ENCODE measurements at regions not wholly inside any gene's neighbourhood (a gene's known extent, or its start where the extent isn't known, plus 50 kb on each side); places are given as distances from the start of the nearest gene placed in this dataset.

DNA sequence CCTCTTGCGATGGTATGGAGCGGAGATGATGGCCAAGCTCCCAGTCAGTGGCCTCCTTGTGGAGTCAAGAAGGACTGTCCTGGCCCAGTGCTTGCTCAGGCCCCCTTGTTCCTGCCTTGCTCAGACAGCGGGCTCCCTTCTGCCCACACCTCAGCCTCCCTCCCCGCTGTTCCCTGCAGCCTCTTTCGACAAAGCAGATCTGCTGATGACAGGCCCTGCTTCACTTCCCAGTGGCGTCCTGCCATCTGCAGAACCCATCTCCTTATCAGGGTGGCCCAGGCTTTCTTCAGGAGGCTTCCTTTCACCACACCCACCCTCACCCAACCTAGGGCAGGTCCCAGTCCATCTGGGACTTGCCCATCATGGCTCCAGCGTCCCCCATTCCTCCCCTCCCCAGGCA is 80.0 kb downstream of the CLDN34 start:
- DNase-seq (ENCODE audit: low read depth in 2 of 2), result no peak

DNA sequence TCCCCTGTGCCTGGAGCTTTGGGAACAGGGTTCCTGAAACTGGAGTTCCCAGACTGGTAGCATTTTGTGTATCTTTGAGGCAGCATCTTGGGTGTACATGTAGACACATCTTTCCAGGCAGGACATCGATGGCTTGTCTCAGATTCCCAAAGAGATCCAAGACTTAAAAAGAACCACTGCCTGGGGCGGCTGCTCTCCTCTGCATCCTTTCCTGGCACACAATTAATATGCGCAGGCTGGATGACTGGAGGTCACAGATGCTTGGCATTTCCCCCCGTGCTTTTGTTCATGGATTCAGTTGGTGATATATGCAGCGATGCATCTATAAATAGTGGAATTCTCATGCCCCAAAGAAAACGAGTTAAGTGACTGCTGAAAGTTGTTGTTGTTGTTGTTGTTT is 80.5 kb downstream of the CLDN34 start:
- DNase-seq (ENCODE audit: low read depth in 2 of 2), result peak in 1 of 2 donors; percentile 31

DNA sequence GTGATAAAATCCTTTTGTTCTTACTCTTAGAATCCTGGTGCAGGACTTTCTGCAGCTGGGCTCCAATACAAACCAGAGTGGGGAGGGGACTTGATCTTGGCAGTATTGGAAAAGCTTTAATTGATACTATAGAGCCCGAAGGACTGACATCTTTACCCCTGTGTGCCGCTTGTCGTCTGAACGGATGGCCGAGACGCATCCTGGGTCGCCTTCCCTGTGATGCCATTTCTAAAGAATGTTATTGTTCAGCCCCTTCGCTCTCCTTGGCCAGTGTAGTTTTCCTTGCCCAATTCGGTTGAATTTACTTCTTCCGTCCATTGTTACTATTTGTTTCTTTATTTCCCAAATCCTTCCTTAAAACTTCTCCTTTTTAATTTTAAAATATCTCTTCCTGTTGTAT is 80.9 kb downstream of the CLDN34 start:
- DNase-seq (ENCODE audit: low read depth in 2 of 2), result peak in 1 of 2 donors; percentile 54

- DNase-seq (ENCODE audit: low read depth in 2 of 2), result no peak
Observed at GRCh38 chrX:10048707-10049106, 81.5 kb downstream of the CLDN34 start.

DNA sequence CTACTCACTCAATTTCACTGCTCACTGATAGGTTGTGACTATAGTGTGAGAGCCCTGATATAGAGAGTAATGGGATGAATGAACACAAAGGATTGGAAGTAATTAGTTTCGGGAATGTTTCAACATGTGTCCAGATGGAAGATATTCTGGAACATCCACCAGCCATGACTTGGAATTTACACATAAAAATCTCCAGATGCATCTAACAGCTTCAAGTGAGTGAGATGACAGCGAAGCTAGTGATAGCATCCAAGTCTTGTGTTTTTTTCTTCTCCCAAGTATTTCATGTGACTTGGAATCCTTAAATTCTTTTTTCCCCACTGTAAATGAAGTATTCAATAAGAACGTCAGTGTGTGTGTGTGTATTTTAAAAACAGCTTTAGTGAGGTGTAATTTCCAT is 82.1 kb downstream of the CLDN34 start:
- DNase-seq (ENCODE audit: low read depth in 2 of 2), result no peak

DNA sequence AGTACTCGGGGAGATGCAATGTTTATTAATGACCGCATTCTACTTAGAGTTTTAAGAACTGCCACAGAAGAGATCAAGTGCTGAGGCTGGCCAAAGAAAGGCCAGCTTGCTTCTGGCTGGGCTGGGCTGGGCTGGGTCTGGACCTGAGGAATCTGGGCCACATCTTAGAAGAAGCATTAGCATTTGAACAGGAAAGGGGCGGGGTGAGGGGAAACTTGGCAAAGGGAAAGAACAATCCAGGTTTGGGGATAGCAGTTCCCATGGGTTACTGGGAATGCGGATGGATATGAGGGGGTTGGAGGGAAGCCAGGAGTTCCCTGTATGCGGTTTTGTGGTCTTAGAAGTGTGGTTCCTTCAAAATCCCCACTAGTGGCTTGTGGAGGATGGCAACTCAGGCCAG is 83.3 kb downstream of the CLDN34 start:
- peak in 1 of 2 donors; percentile 74 for DNase-seq (ENCODE audit: low read depth in 2 of 2)

GRCh38 chrX:10051866-10052480 is 84.8 kb downstream of the CLDN34 start:
- DNase-seq (ENCODE audit: low read depth in 2 of 2), result no peak

- peak in 1 of 2 donors; percentile 25 for DNase-seq (ENCODE audit: low read depth in 2 of 2)
Observed at GRCh38 chrX:10052906-10053625, 85.9 kb downstream of the CLDN34 start.

DNA sequence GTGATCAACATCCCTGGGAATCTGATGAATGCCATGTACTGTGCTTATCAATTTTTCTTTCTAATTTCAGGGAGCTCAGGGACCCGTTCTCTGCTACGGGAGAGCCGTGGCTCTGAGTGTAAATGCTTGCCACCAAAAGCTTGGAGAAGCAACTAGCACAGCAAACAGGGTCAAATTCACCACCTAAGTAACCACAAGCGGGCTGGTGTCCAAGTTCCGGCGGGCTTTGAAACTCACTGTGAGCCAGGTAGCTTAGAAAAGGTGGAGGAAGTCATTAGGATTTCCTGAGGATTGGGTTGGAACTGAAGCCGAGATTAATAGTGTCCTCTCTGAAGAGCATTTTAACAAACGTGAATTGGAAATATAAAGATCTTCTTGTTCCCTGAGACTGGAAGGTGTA is 87.2 kb downstream of the CLDN34 start:
- no peak for DNase-seq (ENCODE audit: low read depth in 2 of 2)

- no peak for DNase-seq (ENCODE audit: low read depth in 2 of 2)
Observed at GRCh38 chrX:10055430-10055829, 88.3 kb downstream of the CLDN34 start.

DNA sequence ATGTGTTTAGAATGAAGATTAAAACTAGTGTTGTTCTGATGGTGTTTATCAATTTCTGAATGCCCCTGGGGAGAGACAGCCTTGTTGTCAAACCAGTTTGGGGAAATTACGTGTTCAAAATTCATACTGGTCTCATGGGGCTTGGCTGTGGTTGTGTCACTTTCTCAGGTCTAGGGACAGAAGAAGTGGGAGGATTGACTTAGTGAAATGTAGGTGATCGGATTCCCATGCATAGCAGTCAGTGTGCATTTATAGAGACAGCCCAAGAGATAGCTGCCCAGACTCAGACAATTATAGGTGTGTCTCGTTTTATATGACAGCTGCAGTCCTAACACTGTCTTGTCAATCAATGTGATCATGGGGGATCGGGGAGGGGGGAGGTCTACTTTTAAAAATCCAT is 94.4 kb upstream of the CLCN4 start:
- no peak for DNase-seq (ENCODE audit: low read depth in 2 of 2)

DNA sequence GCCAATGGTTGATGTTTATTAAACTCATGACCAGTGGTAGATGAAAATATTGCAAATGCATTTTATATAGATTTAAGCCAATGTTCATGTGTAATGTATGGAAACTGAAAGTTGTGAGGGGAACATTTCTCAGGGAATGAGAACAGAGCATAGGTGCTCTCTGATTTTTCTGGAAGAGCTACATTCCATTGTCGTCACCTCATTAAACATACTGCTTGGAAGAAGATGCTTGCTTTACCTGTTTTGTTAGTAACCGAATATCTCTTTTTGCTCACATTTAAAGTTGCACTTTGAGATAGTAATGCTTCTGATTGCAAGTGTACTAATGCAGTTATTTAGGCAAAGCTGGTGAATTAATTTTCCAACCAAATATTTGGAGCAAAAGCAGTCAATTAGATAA is 93.8 kb upstream of the CLCN4 start:
- no peak for DNase-seq (ENCODE audit: low read depth in 2 of 2)

DNA sequence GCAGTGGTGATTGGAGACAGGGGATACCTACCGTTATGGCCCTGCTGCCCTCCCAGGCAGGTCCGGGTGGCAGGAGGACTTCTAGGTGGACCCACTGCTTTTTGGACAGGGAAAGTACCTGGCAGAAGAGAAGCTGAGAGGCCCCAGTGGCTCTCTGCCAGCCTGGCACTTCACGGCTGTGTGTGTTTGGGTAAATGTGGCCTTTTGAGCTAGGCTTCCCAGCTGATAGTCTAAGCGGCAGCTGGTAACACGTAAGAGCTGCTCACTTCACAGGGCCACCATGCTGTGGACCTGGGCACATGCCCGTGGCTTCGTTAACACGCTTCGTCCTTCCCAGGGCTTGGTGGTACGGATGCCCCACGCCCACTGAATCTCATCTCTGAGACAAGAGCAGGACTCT is 92.0 kb upstream of the CLCN4 start:
- DNase-seq (ENCODE audit: low read depth in 2 of 2), result no peak

GRCh38 chrX:10070714-10071436 is 85.9 kb upstream of the CLCN4 start:
- no peak for DNase-seq (ENCODE audit: low read depth in 2 of 2)

GRCh38 chrX:10071451-10072144 is 85.2 kb upstream of the CLCN4 start:
- peak in 1 of 2 donors; percentile 62 for DNase-seq (ENCODE audit: low read depth in 2 of 2)

GRCh38 chrX:10072786-10073568 is 83.8 kb upstream of the CLCN4 start:
- no peak for DNase-seq (ENCODE audit: low read depth in 2 of 2)

- no peak for DNase-seq (ENCODE audit: low read depth in 2 of 2)
Observed at GRCh38 chrX:10073671-10074070, 83.1 kb upstream of the CLCN4 start.

DNA sequence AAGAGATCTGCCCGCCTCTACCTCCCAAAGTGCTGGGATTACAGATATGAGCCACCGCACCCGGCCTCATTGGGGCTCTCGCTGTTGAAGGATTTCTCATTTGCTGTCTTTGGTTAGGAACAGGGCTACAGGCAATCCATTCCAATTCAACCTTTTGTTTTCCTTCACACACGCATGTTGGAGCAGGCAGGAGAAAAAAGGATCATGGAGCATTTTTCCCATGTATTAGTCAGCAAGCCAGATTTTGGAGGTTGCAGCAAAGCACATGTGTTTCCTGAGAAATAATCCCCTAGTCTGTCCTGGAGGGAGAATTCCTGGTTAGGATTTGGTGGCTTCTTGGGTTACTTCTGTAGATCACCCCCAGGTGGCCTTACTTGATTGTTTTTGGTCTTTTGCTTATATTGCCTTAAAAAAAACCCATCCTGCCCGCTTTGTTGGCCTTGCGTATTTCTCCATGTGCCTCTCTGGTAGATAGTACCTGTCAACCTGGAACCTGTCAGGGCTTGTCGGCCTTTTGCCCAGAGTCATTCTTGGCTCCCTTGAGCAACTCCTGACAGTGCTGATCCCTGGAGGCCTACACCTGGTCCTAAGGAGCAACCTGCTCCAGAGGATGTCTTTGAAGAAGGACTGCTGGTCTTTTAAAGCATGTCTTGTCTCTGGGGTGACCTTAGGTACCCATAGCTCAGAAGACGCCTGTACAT is 82.4 kb upstream of the CLCN4 start:
- DNase-seq (ENCODE audit: low read depth in 2 of 2), result no peak

- DNase-seq (ENCODE audit: low read depth in 2 of 2), result no peak
Observed at GRCh38 chrX:10076765-10077164, 80.0 kb upstream of the CLCN4 start.

GRCh38 chrX:10077425-10078188 is 79.2 kb upstream of the CLCN4 start:
- no peak for DNase-seq (ENCODE audit: low read depth in 2 of 2)
